GM12873 (cell line): ENCODE measurements at regions not wholly inside any gene's neighbourhood (a gene's known extent, or its start where the extent isn't known, plus 50 kb on each side); places are given as distances from the start of the nearest gene placed in this dataset.

Experiments
- CTCF ChIP-seq: IDR thresholded peaks from 2 replicates; pipeline ENCODE4 v1.5.1; 2012; ENCODE audit warnings: low read depth, mild to moderate bottlenecking, moderate library complexity, low read length, control low read depth; ENCODE audit not compliant: insufficient read depth; ENCODE audit errors: missing control alignments

GRCh38 chr5:133866160-133866902, 102.1 kb downstream of the C5orf15 start:
- no peak for TF ChIP-seq CTCF

- no peak for TF ChIP-seq CTCF
These were observed 103.3 kb downstream of the C5orf15 start for GRCh38 chr5:133865113-133865512.

- TF ChIP-seq CTCF: no peak
These were observed 103.7 kb downstream of the C5orf15 start for GRCh38 chr5:133864711-133865110.

- peak; percentile 5 for TF ChIP-seq CTCF
These were observed 104.4 kb downstream of the C5orf15 start for GRCh38 chr5:133863857-133864585.

- no peak for TF ChIP-seq CTCF
These were observed 107.2 kb downstream of the C5orf15 start for GRCh38 chr5:133861161-133861737.

- TF ChIP-seq CTCF: no peak
These were observed 109.4 kb downstream of the C5orf15 start for GRCh38 chr5:133859073-133859472.

GRCh38 chr5:133854554-133854953, 113.9 kb downstream of the C5orf15 start:
- no peak for TF ChIP-seq CTCF
